Osteoblast (primary cell): ENCODE measurements at regions not wholly inside any gene's neighbourhood (a gene's known extent, or its start where the extent isn't known, plus 50 kb on each side); places are given as distances from the start of the nearest gene placed in this dataset.

ENCODE experiments used
- DNase-seq: peaks from one replicate; pipeline ENCODE4 v3.0.0; 2011; ENCODE audit warnings: low spot score, mixed read lengths; ENCODE audit not compliant: insufficient read length; ENCODE audit errors: missing footprints
- H2AFZ ChIP-seq: 2 replicates; pipeline ENCODE4 v1.6.0; 2011; ENCODE audit warnings: mild to moderate bottlenecking, low read length
- H3K27ac ChIP-seq: 2 replicates; pipeline ENCODE4 v1.5.1; 2011; ENCODE audit warnings: mild to moderate bottlenecking, low read depth, low read length, moderate library complexity
- H3K27me3 ChIP-seq: 2 replicates; pipeline ENCODE4 v1.6.0; 2012; ENCODE audit warnings: mild to moderate bottlenecking, control low read depth, inconsistent platforms, low read length, moderate library complexity; ENCODE audit not compliant: insufficient read depth
- H3K36me3 ChIP-seq: 2 replicates; pipeline ENCODE4 v1.5.1; 2011; ENCODE audit warnings: mild to moderate bottlenecking, low read length, control low read depth, moderate library complexity; ENCODE audit not compliant: insufficient read depth
- H3K4me1 ChIP-seq: 2 replicates; pipeline ENCODE4 v1.5.1; 2011; ENCODE audit warnings: mild to moderate bottlenecking, low read length, control low read depth, moderate library complexity; ENCODE audit not compliant: insufficient read depth
- H3K4me2 ChIP-seq: 2 replicates; pipeline ENCODE4 v1.6.0; 2011; ENCODE audit warnings: mild to moderate bottlenecking, low read length; ENCODE audit not compliant: insufficient read depth
- H3K4me3 ChIP-seq: fragments of 200-600 bp; sonication (generic); 3 replicates; pipeline ENCODE4 v1.5.1; 2012; ENCODE audit warnings: mild to moderate bottlenecking, low read length, inconsistent platforms; ENCODE audit not compliant: insufficient read depth
- H3K79me2 ChIP-seq: 2 replicates; pipeline ENCODE4 v1.6.0; 2012; ENCODE audit warnings: mild to moderate bottlenecking, low read length, control low read depth, inconsistent platforms; ENCODE audit not compliant: insufficient read depth
- H3K9me3 ChIP-seq: 2 replicates; pipeline ENCODE4 v1.5.1; 2011; ENCODE audit warnings: low read depth, low read length, control low read depth
- H4K20me1 ChIP-seq: 2 replicates; pipeline ENCODE4 v1.6.0; 2012; ENCODE audit warnings: mild to moderate bottlenecking, low read length, control low read depth; ENCODE audit not compliant: insufficient read depth
- CTCF ChIP-seq: IDR thresholded peaks from 2 replicates; pipeline ENCODE4 v1.5.1; 2011; ENCODE audit warnings: mild to moderate bottlenecking, low read depth, low read length, moderate library complexity; ENCODE audit errors: extremely low read depth

DNA sequence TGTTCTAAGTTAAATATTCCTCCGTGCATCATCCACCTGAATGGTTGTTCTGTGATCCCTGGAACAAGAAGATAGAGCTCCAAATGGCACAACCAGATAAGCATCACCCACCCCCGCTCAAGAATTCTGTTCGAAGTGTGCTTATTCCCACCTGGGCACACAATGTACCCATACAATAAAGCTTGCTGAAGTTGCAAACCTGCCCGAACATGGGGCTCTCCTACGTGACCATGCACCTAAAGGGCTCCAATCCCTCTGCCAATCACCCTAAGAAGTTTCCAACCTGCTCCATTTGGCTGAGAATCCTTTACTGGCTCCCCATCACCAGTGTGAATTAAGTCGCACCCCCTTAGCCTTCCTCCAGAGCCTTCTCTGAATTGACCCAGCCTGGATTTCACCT, 1157.4 kb downstream of the TBC1D22A start:
- DNase-seq, result no peak
- Histone ChIP-seq H4K20me1 (no peaks in the 10 kb centered on the region), H3K36me3 (no peaks in the 10 kb centered on the region), H3K79me2 (no peaks in the 10 kb centered on the region), H3K4me1 (no peaks in the 10 kb centered on the region), H2AFZ (no peak overlapping the region), H3K4me3 (no peak overlapping the region), H3K4me2 (no peak overlapping the region), H3K27ac (no peak overlapping the region), H3K9me3 (peaks cover 3% of the 10 kb centered on the region), H3K27me3 (no peaks in the 10 kb centered on the region)
- TF ChIP-seq CTCF, result no peak

DNA sequence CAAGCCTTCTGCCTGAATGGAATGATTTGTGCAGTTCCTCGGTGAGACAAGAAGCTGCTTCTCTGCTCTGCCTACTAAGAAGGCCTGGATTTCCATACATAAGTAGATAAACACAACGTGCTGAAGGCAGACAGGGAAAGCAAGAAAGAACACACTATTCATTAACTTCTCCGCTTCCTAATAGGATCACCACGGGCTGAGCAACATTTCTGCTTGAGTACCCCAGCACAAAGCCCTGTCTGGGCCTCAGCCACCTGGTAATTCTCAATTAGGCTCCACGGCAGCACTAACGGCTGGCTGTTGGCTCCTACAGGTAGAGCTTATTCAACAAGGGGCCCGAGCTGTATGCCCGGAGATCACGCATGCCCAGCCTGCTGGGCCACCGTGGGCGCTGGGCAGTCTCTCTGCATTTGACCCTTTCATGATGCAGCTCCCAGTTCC, 1156.6 kb downstream of the TBC1D22A start:
- Histone ChIP-seq H4K20me1 (no peaks in the 10 kb centered on the region), H3K4me2 (no peak overlapping the region), H3K27ac (no peak overlapping the region), H3K27me3 (no peaks in the 10 kb centered on the region), H3K79me2 (no peaks in the 10 kb centered on the region), H2AFZ (no peak overlapping the region), H3K9me3 (no peaks in the 10 kb centered on the region), H3K36me3 (no peaks in the 10 kb centered on the region), H3K4me3 (no peak overlapping the region), H3K4me1 (no peaks in the 10 kb centered on the region)
- no peak for TF ChIP-seq CTCF
- no peak for DNase-seq

GRCh38 chr22:47918276-47918921, 1155.9 kb downstream of the TBC1D22A start:
- H2AFZ ChIP-seq, result no peak overlapping the region
- H3K36me3 ChIP-seq, result no peaks in the 10 kb centered on the region
- no peak overlapping the region for H3K4me2 ChIP-seq
- no peaks in the 10 kb centered on the region for H3K9me3 ChIP-seq
- H4K20me1 ChIP-seq, result no peaks in the 10 kb centered on the region
- no peak for TF ChIP-seq CTCF
- H3K27ac ChIP-seq, result no peak overlapping the region
- H3K79me2 ChIP-seq, result no peaks in the 10 kb centered on the region
- DNase-seq, result no peak
- no peaks in the 10 kb centered on the region for H3K27me3 ChIP-seq
- H3K4me1 ChIP-seq, result no peaks in the 10 kb centered on the region
- no peak overlapping the region for H3K4me3 ChIP-seq

DNA sequence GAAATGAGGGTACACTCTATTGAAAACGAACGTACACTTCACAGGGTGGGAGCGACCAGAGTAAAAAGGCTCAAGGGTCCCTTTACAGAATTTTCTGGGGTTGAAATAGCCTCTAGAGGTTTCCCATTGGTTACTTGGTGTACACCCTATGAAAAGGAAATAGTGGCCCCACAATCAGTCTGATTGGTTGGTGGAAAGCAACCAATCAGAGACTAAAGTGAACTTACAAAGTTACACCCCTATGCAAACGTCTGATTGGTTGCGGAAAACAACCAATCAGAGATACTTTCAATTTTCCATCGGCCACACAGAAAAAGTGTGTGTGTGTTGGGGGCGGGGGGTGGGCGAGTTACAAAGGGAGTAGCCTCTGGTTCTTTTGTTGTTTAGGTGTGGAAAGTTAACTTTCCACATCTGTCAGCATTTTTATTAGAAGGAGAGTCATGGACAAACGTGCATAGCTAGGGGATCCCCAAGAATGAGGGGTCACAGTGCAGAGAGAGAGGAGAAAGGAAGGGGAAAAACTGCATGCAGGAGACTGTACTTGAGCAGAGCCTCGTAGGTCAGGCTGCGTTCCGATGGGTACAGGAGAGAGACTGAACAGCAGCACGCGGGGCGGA, 1152.1 kb downstream of the TBC1D22A start:
- Histone ChIP-seq H4K20me1 (no peaks in the 10 kb centered on the region), H3K79me2 (no peaks in the 10 kb centered on the region), H2AFZ (no peak overlapping the region), H3K9me3 (no peaks in the 10 kb centered on the region), H3K27me3 (no peaks in the 10 kb centered on the region), H3K27ac (no peak overlapping the region), H3K4me2 (no peak overlapping the region), H3K4me1 (no peaks in the 10 kb centered on the region), H3K4me3 (no peak overlapping the region), H3K36me3 (no peaks in the 10 kb centered on the region)
- DNase-seq, result no peak
- no peak for TF ChIP-seq CTCF
